ENCODE measurements at regions not wholly inside any gene's neighbourhood (a gene's known extent, or its start where the extent isn't known, plus 50 kb on each side); places are given as distances from the start of the nearest gene placed in this dataset.
"Not testable (repeated sequence)": the region's sequence is repeated elsewhere in the genome, so short reads cannot be mapped to it uniquely, and the experiment has no call there.

- ChIA-PET CTCF (no interaction called here), POLR2A (no interaction called here)
- H3K27ac Mint-ChIP-seq: no peak overlapping the region
- H3K4me3 Mint-ChIP-seq: no peak overlapping the region
- H3K27me3 Mint-ChIP-seq: no peaks in the 10 kb centered on the region
- Histone ChIP-seq H3K27ac (ENCODE audit: low read depth in 1 of 2, low read length in 2 of 2) (no peak overlapping the region), H3K4me3 (ENCODE audit: low read length) (no peak overlapping the region), H3K4me1 (ENCODE audit: insufficient read depth, low read length) (no peaks in the 10 kb centered on the region), H3K27me3 (ENCODE audit: control insufficient read depth in 1 of 2, insufficient read depth in 2 of 2, low read length in 2 of 2) (no peaks in the 10 kb centered on the region), H3K36me3 (ENCODE audit: insufficient read depth, low read length) (no peaks in the 10 kb centered on the region), H3K9me3 (ENCODE audit: control insufficient read depth in 1 of 2, insufficient read depth in 1 of 2, low read length in 2 of 2) (no peaks in the 10 kb centered on the region)
- DNase-seq (no peak), ATAC-seq (ENCODE audit: poor library complexity) (no peak)
- no peak for TF ChIP-seq CTCF (IDR thresholded peaks at IDR 0.05)
- no peaks in the 10 kb centered on the region for H3K9me3 Mint-ChIP-seq
- no peaks in the 10 kb centered on the region for H3K4me1 Mint-ChIP-seq (ENCODE audit: low read depth)
- H3K36me3 Mint-ChIP-seq (ENCODE audit: low read depth): no peaks in the 10 kb centered on the region
- intact Hi-C loops (cut with DNase I, micrococcal nuclease): no loop called here
These were observed 1077.6 kb downstream of the GALC start for GRCh38 chr14:86915406-86915805.

- H3K27ac ChIP-seq (ENCODE audit: low read depth in 1 of 2, low read length in 2 of 2): no peak overlapping the region
- intact Hi-C loops (cut with DNase I, micrococcal nuclease): no loop called here
- no peaks in the 10 kb centered on the region for H3K4me1 ChIP-seq (ENCODE audit: insufficient read depth, low read length)
- H3K27me3 ChIP-seq (ENCODE audit: control insufficient read depth in 1 of 2, insufficient read depth in 2 of 2, low read length in 2 of 2): no peaks in the 10 kb centered on the region
- no peaks in the 10 kb centered on the region for H3K27me3 Mint-ChIP-seq
- H3K9me3 Mint-ChIP-seq: no peaks in the 10 kb centered on the region
- H3K4me3 Mint-ChIP-seq: no peak overlapping the region
- ChIA-PET POLR2A (no interaction called here), CTCF (no interaction called here)
- H3K27ac Mint-ChIP-seq: no peak overlapping the region
- DNase-seq: no peak
- H3K4me1 Mint-ChIP-seq (ENCODE audit: low read depth): no peaks in the 10 kb centered on the region
- no peak for ATAC-seq (ENCODE audit: poor library complexity)
- no peak for TF ChIP-seq CTCF (IDR thresholded peaks at IDR 0.05)
- H3K36me3 Mint-ChIP-seq (ENCODE audit: low read depth): no peaks in the 10 kb centered on the region
- no peaks in the 10 kb centered on the region for H3K36me3 ChIP-seq (ENCODE audit: insufficient read depth, low read length)
- H3K4me3 ChIP-seq (ENCODE audit: low read length): no peak overlapping the region
- no peaks in the 10 kb centered on the region for H3K9me3 ChIP-seq (ENCODE audit: control insufficient read depth in 1 of 2, insufficient read depth in 1 of 2, low read length in 2 of 2)
These were observed 1080.3 kb downstream of the GALC start for GRCh38 chr14:86912709-86913108.

GRCh38 chr14:86911486-86911885, 1081.5 kb downstream of the GALC start:
- POLR2A ChIA-PET: no interaction called here
- intact Hi-C loops (cut with DNase I, micrococcal nuclease): no loop called here

GRCh38 chr14:86905386-86905926, 1087.5 kb downstream of the GALC start:
- H3K27ac ChIP-seq (ENCODE audit: low read depth in 1 of 2, low read length in 2 of 2); POLR2A ChIA-PET; H3K36me3 ChIP-seq (ENCODE audit: insufficient read depth, low read length); H3K9me3 ChIP-seq (ENCODE audit: control insufficient read depth in 1 of 2, insufficient read depth in 1 of 2, low read length in 2 of 2); H3K4me1 ChIP-seq (ENCODE audit: insufficient read depth, low read length); H3K27ac Mint-ChIP-seq; H3K4me3 ChIP-seq (ENCODE audit: low read length); H3K4me1 Mint-ChIP-seq (ENCODE audit: low read depth); CTCF ChIA-PET; H3K9me3 Mint-ChIP-seq; H3K36me3 Mint-ChIP-seq (ENCODE audit: low read depth); H3K27me3 ChIP-seq (ENCODE audit: control insufficient read depth in 1 of 2, insufficient read depth in 2 of 2, low read length in 2 of 2); H3K4me3 Mint-ChIP-seq; intact Hi-C loops (cut with DNase I, micrococcal nuclease); ATAC-seq (ENCODE audit: poor library complexity); H3K27me3 Mint-ChIP-seq: not testable (repeated sequence)
- peak in 1 of 14 experiments; percentile 5 for DNase-seq

More at GRCh38 chr14:86911486-86911885, 1081.5 kb downstream of the GALC start:
- ATAC-seq (ENCODE audit: poor library complexity) (no peak), DNase-seq (no peak)
- Mint-ChIP-seq H3K27ac (no peak overlapping the region), H3K4me3 (no peak overlapping the region), H3K9me3 (no peaks in the 10 kb centered on the region), H3K36me3 (ENCODE audit: low read depth) (no peaks in the 10 kb centered on the region), H3K4me1 (ENCODE audit: low read depth) (no peaks in the 10 kb centered on the region), H3K27me3 (no peaks in the 10 kb centered on the region)
- no peak overlapping the region for H3K4me3 ChIP-seq (ENCODE audit: low read length)
- no peak for TF ChIP-seq CTCF (IDR thresholded peaks at IDR 0.05)
- no peaks in the 10 kb centered on the region for H3K4me1 ChIP-seq (ENCODE audit: insufficient read depth, low read length)
- no peaks in the 10 kb centered on the region for H3K36me3 ChIP-seq (ENCODE audit: insufficient read depth, low read length)
- no peak overlapping the region for H3K27ac ChIP-seq (ENCODE audit: low read depth in 1 of 2, low read length in 2 of 2)
- CTCF ChIA-PET: no interaction called here
- no peaks in the 10 kb centered on the region for H3K9me3 ChIP-seq (ENCODE audit: control insufficient read depth in 1 of 2, insufficient read depth in 1 of 2, low read length in 2 of 2)
- no peaks in the 10 kb centered on the region for H3K27me3 ChIP-seq (ENCODE audit: control insufficient read depth in 1 of 2, insufficient read depth in 2 of 2, low read length in 2 of 2)
